ENCODE measurements at regions not wholly inside any gene's neighbourhood (a gene's known extent, or its start where the extent isn't known, plus 50 kb on each side); places are given as distances from the start of the nearest gene placed in this dataset.

DNA sequence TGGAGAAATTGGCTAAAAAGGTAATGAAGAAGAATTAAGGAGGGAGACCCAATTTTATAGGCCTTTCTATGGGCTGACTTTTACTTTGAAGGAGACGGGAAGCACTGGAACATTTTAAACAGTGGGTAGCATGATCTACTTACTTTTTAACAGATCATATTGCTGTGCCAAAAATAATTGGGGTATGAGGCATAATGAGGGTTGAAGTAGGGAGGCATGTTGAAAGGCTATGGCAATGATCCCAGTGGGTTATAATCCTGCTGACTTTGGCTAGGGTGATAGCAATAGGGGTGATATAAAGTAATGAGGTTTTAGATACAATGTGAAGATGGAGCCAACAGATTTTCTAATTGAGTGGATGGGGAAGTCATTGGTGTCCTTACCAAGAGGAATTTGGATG is 73.2 kb downstream of the GPR37 start:
- H3K27me3 ChIP-seq = no peaks in the 10 kb centered on the region
- no peak overlapping the region for H3K4me3 ChIP-seq
- no peaks in the 10 kb centered on the region for H3K4me1 ChIP-seq
- no peak for FAIRE-seq
- no peak for DNase-seq
- no peaks in the 10 kb centered on the region for H3K9me3 ChIP-seq
- no peak overlapping the region for H3K27ac ChIP-seq
- TF ChIP-seq CTCF (IDR thresholded peaks at IDR 0.05) = no peak
- no peak for ATAC-seq
- intact Hi-C loops (cut with DNase I) = no loop called here
- WGBS, 2 donors = 63 to 72% methylated on average over 1 of the region's 1 CpG
- no peaks in the 10 kb centered on the region for H3K36me3 ChIP-seq

- Histone ChIP-seq H3K27ac (no peak overlapping the region), H3K27me3 (no peaks in the 10 kb centered on the region), H3K36me3 (no peaks in the 10 kb centered on the region), H3K4me1 (no peaks in the 10 kb centered on the region), H3K9me3 (no peaks in the 10 kb centered on the region), H3K4me3 (no peak overlapping the region)
- TF ChIP-seq CTCF (IDR thresholded peaks at IDR 0.05) = no peak
- intact Hi-C loops (cut with DNase I) = no loop called here
- DNase-seq = no peak
- FAIRE-seq = no peak
- no peak for ATAC-seq
Observed at GRCh38 chr7:124690840-124691239, 74.8 kb downstream of the GPR37 start.

- Histone ChIP-seq H3K9me3 (no peaks in the 10 kb centered on the region), H3K4me3 (no peak overlapping the region), H3K27me3 (no peaks in the 10 kb centered on the region), H3K4me1 (no peaks in the 10 kb centered on the region), H3K27ac (no peak overlapping the region), H3K36me3 (no peaks in the 10 kb centered on the region)
- no peak for ATAC-seq
- 72 to 87% methylated on average over 1 of the region's 1 CpG for WGBS, 2 donors
- DNase-seq = no peak
- FAIRE-seq = no peak
- TF ChIP-seq CTCF (IDR thresholded peaks at IDR 0.05) = no peak
- intact Hi-C loops (cut with DNase I) = no loop called here
Observed at GRCh38 chr7:124689931-124690330, 75.7 kb downstream of the GPR37 start.

DNA sequence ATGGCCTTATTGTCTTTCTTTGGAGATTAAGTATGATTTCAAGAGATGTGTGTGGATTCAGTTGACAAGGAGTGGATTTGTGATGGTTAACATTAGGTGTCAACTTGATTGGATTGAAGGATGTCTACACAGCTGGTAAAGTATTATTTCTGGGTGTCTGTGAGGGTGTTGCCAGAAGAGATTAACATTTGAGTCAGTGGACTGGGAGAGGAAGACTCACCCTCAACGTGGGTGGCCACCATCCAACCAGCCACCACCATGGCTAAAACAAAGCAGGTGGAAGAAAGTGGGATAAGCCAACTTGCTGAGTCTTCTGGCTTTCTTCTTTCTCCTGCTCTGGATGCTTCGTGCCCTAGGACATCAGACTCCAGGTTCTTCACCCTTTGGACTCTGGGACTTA is 76.1 kb downstream of the GPR37 start:
- Histone ChIP-seq H3K4me3 (no peak overlapping the region), H3K36me3 (no peaks in the 10 kb centered on the region), H3K27me3 (no peaks in the 10 kb centered on the region), H3K4me1 (no peaks in the 10 kb centered on the region), H3K9me3 (no peaks in the 10 kb centered on the region), H3K27ac (no peak overlapping the region)
- intact Hi-C loops (cut with DNase I) = no loop called here
- DNase-seq (no peak), FAIRE-seq (no peak), ATAC-seq (no peak)
- no peak for TF ChIP-seq CTCF (IDR thresholded peaks at IDR 0.05)
- WGBS, 2 donors = 38 to 45% methylated on average over 2 of the region's 2 CpGs

- no peak for FAIRE-seq
- H3K36me3 ChIP-seq = no peaks in the 10 kb centered on the region
- no peaks in the 10 kb centered on the region for H3K27me3 ChIP-seq
- WGBS, 2 donors = 59 to 63% methylated on average over 3 of the region's 3 CpGs
- intact Hi-C loops (cut with DNase I) = no loop called here
- TF ChIP-seq CTCF (IDR thresholded peaks at IDR 0.05) = no peak
- H3K27ac ChIP-seq = no peak overlapping the region
- no peak for ATAC-seq
- H3K4me3 ChIP-seq = no peak overlapping the region
- H3K4me1 ChIP-seq = no peaks in the 10 kb centered on the region
- DNase-seq = no peak
- no peaks in the 10 kb centered on the region for H3K9me3 ChIP-seq
Observed at GRCh38 chr7:124688991-124689390, 76.6 kb downstream of the GPR37 start.

All from pancreas (tissue), 10 donors.